BE2C (cell line): ENCODE measurements at regions not wholly inside any gene's neighbourhood (a gene's known extent, or its start where the extent isn't known, plus 50 kb on each side); places are given as distances from the start of the nearest gene placed in this dataset.

ENCODE experiments used
- DNase-seq: peaks from one replicate; pipeline ENCODE4 v3.0.0-alpha.2; 2020
- H3K27me3 ChIP-seq: fragments of 250-450 bp; sonication (Bioruptor Pico); 2 replicates; pipeline ENCODE4 v1.5.1; 2020; ENCODE audit warnings: mild to moderate bottlenecking
- H3K36me3 ChIP-seq: fragments of 250-450 bp; sonication (Bioruptor Pico); 2 replicates; pipeline ENCODE4 v1.5.1; 2020; ENCODE audit warnings: mild to moderate bottlenecking
- H3K4me1 ChIP-seq: fragments of 250-450 bp; sonication (Bioruptor Pico); 2 replicates; pipeline ENCODE4 v1.5.1; 2020
- H3K4me3 ChIP-seq: 2 replicates; pipeline ENCODE4 v1.5.1; 2011; ENCODE audit warnings: low read depth, low read length
- H3K9me3 ChIP-seq: fragments of 250-450 bp; sonication (Bioruptor Pico); 2 replicates; pipeline ENCODE4 v1.5.1; 2020
- TF ChIP-seq, protein P1 (sequence below): IDR thresholded peaks from 2 replicates; pipeline ENCODE4 v1.5.1; 2012; ENCODE audit warnings: mild to moderate bottlenecking, low read depth, low read length

DNA sequence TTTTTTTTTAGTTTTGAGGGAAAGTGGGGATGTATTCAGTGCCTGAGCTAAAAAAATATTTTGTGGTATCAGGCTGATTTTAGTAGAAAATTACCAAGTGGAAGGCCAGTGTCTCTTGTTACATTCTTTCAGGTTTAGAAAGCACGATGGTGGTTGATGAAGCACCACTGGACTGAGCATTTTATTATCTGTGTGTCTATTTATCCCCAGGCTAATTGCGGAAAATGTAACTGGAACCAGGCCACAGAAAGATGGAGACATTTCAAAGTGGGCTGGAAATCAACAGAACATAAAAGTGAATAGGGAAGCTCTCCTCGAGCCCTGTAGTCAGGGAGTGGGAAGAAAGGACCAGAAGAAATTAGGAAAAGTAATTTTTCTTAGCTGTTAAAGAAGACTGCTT is 261.0 kb downstream of the STK31 start:
- no peak for DNase-seq

DNA sequence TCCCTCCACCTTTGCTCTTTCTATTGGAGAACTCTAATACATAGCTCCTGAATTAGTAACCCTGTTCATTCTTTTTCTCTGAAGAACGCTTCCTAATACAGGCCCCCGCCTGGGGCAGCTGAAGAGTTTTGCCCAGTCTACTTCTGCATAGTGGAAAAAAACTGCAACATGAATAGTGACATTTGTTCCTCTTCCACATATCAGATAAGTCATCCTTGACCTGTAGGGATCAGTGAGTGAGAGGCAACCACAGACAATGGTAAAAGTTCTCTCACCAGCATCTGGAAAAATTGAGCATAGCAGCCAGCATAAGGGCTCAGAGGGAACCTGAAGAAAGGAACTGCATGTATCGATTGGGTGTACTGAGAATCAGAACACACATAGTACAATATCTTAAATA is 262.0 kb downstream of the STK31 start:
- Histone ChIP-seq H3K36me3 (no peaks in the 10 kb centered on the region), H3K4me1 (no peaks in the 10 kb centered on the region), H3K27me3 (no peaks in the 10 kb centered on the region; the same call in 1 of the 2 replicates), H3K9me3 (no peaks in the 10 kb centered on the region), H3K4me3 (no peak overlapping the region)
- DNase-seq, result no peak
- TF ChIP-seq, protein P1, sequence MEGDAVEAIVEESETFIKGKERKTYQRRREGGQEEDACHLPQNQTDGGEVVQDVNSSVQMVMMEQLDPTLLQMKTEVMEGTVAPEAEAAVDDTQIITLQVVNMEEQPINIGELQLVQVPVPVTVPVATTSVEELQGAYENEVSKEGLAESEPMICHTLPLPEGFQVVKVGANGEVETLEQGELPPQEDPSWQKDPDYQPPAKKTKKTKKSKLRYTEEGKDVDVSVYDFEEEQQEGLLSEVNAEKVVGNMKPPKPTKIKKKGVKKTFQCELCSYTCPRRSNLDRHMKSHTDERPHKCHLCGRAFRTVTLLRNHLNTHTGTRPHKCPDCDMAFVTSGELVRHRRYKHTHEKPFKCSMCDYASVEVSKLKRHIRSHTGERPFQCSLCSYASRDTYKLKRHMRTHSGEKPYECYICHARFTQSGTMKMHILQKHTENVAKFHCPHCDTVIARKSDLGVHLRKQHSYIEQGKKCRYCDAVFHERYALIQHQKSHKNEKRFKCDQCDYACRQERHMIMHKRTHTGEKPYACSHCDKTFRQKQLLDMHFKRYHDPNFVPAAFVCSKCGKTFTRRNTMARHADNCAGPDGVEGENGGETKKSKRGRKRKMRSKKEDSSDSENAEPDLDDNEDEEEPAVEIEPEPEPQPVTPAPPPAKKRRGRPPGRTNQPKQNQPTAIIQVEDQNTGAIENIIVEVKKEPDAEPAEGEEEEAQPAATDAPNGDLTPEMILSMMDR, result no peak

More for the DNA sequence above, 261.0 kb downstream of the STK31 start:
- Histone ChIP-seq H3K4me3 (no peak overlapping the region), H3K36me3 (no peaks in the 10 kb centered on the region), H3K4me1 (no peaks in the 10 kb centered on the region), H3K27me3 (no peaks in the 10 kb centered on the region; the same call in 1 of the 2 replicates), H3K9me3 (no peaks in the 10 kb centered on the region)
- TF ChIP-seq, protein P1, result no peak

DNA sequence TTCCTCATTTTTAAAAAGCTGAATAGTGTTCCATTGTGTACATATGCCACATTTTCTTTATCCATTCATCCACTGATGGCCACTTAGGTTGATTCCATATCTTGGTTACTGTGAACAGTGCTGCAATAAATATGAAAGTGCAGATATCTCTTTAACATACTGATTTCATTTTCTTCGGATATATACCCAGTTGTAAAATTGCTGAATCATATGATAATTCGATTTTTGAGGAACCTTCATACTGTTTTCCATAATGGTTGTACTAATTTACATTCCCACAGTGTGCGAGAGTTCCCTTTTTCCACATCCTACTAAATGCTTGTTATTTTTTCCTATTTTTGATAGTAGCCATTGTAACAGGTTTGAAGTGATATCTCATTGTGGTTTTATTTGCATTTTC is 263.2 kb downstream of the STK31 start:
- H3K4me3 ChIP-seq, result no peak overlapping the region
- TF ChIP-seq, protein P1, result no peak
- no peaks in the 10 kb centered on the region for H3K36me3 ChIP-seq
- no peaks in the 10 kb centered on the region; the same call in 1 of the 2 replicates for H3K27me3 ChIP-seq
- DNase-seq, result no peak
- H3K9me3 ChIP-seq, result no peaks in the 10 kb centered on the region
- no peaks in the 10 kb centered on the region for H3K4me1 ChIP-seq

DNA sequence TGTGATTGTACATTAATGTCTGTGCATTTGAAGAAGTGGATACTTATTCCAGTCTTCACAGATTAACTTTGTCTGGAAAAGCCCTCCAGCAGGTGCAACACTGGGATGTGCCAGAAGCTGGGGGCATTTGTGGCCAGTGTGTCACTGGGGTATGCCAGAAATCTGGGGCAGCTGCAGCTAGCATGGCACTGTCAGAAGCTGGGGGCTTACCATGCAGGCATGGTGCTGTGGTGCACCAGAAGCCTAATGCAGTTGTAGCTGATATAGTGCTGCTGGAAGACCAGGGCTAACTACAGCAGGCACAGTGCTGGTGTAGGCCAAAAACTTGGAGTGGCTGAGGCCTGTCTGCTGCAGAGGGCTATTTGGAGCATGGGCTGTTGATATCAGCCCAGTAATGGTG is 270.1 kb downstream of the STK31 start:
- DNase-seq, result no peak
- TF ChIP-seq, protein P1, result no peak
- Histone ChIP-seq H3K27me3 (no peaks in the 10 kb centered on the region), H3K36me3 (no peaks in the 10 kb centered on the region), H3K4me1 (no peaks in the 10 kb centered on the region), H3K9me3 (no peaks in the 10 kb centered on the region), H3K4me3 (no peak overlapping the region)

DNA sequence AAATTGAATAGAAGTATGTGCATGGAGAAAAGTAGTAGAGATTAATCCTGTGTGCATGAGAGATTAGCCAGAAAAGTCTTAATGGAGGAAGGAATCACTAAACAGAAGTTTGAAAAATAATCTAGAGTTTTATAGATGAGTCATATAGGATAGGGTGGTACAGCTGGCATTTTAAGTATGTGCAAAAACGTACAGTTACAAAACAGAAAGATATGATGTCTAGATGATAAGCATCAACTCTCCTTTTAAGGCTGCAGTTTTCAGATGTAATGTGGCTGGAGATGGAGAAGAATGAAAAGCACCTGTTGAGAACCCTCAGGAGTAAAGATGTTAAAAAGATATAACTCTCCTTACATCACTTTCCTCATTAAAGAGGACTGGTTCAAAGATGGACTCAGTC is 271.3 kb downstream of the STK31 start:
- Histone ChIP-seq H3K27me3 (no peaks in the 10 kb centered on the region), H3K36me3 (no peaks in the 10 kb centered on the region), H3K4me3 (no peak overlapping the region), H3K4me1 (no peaks in the 10 kb centered on the region), H3K9me3 (no peaks in the 10 kb centered on the region)
- TF ChIP-seq, protein P1, result no peak
- DNase-seq, result no peak

DNA sequence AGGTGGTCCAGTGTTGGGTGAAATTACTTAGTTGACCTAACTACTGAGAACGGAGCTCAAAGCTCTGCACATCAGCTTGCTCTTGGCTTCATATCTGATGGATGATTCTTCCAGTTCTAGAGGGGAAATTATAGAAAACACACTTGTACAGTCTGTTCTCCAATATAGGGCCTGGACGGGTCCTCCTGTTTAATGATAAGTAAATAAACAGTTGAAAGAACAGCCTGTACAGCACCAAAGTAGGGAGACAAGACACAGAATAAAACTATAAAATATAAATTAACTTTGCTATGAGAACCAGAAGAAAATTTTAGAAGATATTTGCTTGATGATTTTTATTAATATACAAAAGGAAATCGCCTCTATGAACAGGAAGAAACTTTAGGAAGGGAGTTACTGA is 271.7 kb downstream of the STK31 start:
- Histone ChIP-seq H3K4me1 (no peaks in the 10 kb centered on the region), H3K4me3 (no peak overlapping the region), H3K36me3 (no peaks in the 10 kb centered on the region), H3K27me3 (no peaks in the 10 kb centered on the region), H3K9me3 (no peaks in the 10 kb centered on the region)
- DNase-seq, result no peak
- TF ChIP-seq, protein P1, result no peak
